ENCODE measurements at regions not wholly inside any gene's neighbourhood (a gene's known extent, or its start where the extent isn't known, plus 50 kb on each side); places are given as distances from the start of the nearest gene placed in this dataset.

DNA sequence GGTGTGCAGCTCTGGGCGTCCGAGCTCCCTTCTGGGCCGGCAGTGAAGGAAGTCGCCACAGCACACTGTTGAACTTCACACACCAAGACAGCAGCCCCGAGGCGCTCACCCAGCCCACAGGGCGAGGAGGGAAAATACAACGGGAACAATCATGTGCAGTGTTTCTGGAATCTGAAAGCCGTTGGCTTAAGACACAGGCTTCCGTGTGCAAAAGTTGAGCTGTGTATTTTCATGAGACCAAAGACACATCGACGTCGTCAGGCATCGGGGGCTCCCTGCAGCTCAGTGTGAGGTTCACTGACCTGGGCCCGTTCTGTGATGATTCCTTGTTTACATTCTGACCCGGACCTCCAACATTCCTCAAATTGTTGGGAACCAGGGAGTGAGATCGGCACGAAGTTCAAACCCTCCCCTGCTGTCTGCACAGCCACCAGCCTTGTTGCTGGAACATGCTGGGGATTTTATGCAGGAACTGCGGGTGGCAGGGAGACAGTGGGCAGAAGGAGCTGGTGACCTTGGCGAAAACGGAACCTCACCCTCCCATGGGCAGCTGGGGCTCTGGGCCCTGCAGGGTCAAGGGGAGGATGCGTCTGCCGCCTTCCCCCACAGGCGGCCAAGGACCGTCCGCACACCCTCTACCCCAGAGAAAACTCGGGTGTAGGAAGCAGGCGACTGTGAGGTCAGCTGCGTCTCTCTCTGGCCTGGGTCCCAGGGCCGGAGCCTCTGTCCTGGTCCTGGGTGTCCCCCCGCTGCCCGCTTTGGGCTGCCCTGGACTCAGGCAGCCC, 72.2 kb downstream of the METRNL start (continued):
- TF ChIP-seq TBL1XR1 (IDR thresholded peaks at IDR 0.05; ENCODE audit: low read depth, low read length), result no peak
- TF ChIP-seq, protein P1, sequence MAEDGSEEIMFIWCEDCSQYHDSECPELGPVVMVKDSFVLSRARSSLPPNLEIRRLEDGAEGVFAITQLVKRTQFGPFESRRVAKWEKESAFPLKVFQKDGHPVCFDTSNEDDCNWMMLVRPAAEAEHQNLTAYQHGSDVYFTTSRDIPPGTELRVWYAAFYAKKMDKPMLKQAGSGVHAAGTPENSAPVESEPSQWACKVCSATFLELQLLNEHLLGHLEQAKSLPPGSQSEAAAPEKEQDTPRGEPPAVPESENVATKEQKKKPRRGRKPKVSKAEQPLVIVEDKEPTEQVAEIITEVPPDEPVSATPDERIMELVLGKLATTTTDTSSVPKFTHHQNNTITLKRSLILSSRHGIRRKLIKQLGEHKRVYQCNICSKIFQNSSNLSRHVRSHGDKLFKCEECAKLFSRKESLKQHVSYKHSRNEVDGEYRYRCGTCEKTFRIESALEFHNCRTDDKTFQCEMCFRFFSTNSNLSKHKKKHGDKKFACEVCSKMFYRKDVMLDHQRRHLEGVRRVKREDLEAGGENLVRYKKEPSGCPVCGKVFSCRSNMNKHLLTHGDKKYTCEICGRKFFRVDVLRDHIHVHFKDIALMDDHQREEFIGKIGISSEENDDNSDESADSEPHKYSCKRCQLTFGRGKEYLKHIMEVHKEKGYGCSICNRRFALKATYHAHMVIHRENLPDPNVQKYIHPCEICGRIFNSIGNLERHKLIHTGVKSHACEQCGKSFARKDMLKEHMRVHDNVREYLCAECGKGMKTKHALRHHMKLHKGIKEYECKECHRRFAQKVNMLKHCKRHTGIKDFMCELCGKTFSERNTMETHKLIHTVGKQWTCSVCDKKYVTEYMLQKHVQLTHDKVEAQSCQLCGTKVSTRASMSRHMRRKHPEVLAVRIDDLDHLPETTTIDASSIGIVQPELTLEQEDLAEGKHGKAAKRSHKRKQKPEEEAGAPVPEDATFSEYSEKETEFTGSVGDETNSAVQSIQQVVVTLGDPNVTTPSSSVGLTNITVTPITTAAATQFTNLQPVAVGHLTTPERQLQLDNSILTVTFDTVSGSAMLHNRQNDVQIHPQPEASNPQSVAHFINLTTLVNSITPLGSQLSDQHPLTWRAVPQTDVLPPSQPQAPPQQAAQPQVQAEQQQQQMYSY (CRISPR knock-in tag; IDR thresholded peaks at IDR 0.05), result no peak
- TF ChIP-seq RAD21 (IDR thresholded peaks at IDR 0.05; ENCODE audit: insufficient read depth, low read depth, low read length), result no peak
- no peak for TF ChIP-seq STAT3 (IDR thresholded peaks at IDR 0.05; ENCODE audit: low read depth, low read length)
- no peak for TF ChIP-seq FOXK2 (IDR thresholded peaks at IDR 0.05)
- TF ChIP-seq SP1 (IDR thresholded peaks at IDR 0.05; ENCODE audit: low read depth, low read length), result no peak

DNA sequence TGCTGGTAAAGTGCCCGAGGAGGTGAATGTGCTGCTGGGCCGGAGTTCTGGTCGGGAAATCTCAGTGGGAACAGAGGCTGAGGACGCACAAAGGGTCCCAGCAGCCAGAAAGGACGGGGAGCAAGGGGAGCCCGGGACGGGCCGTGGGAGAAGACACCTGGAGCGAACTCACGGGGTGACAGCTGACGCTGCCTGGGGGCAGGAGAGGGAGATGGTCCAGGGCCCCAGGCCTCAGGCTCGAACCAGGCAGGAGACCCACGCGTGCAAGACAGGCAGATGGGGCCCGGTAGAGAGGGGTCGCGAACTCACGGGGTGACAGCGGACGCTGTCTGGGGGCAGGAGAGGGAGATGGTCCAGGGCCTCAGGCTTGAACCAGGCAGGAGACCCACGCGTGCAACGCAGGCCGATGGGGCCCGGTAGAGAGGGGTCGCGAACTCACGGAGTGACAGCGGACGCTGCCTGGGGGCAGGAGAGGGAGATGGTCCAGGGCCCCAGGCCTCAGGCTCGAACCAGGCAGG, 72.9 kb downstream of the METRNL start:
- Histone ChIP-seq H3K9me3 (replicated peaks; ENCODE audit: control insufficient read depth, insufficient read depth, low read length) (no peaks in the 10 kb centered on the region), H3K79me2 (ENCODE audit: control insufficient read depth, insufficient read depth, low read length) (no peaks in the 10 kb centered on the region), H2AFZ (ENCODE audit: control insufficient read depth, low read depth, low read length) (no peak overlapping the region), H3K36me3 (ENCODE audit: control insufficient read depth in 2 of 2, insufficient read depth in 2 of 2, low read length in 1 of 2) (no peaks in the 10 kb centered on the region), H3K9ac (ENCODE audit: control insufficient read depth, insufficient read depth, low read length) (no peak overlapping the region), H3K4me3 (no peak overlapping the region), H3K4me1 (ENCODE audit: control insufficient read depth, insufficient read depth, low read length) (no peaks in the 10 kb centered on the region), H4K20me1 (ENCODE audit: control insufficient read depth, insufficient read depth) (no peaks in the 10 kb centered on the region), H3K4me2 (ENCODE audit: control insufficient read depth, insufficient read depth) (no peak overlapping the region), H3K27me3 (replicated peaks in 1 of 2; ENCODE audit: control insufficient read depth in 2 of 2, insufficient read depth in 2 of 2, low read length in 1 of 2) (peaks cover 0 to 2% of the 10 kb centered on the region in 2 experiments; a peak in 2 of 4 replicates), H3K27ac (ENCODE audit: control insufficient read depth, insufficient read depth) (no peak overlapping the region)
- TF ChIP-seq, protein P2, sequence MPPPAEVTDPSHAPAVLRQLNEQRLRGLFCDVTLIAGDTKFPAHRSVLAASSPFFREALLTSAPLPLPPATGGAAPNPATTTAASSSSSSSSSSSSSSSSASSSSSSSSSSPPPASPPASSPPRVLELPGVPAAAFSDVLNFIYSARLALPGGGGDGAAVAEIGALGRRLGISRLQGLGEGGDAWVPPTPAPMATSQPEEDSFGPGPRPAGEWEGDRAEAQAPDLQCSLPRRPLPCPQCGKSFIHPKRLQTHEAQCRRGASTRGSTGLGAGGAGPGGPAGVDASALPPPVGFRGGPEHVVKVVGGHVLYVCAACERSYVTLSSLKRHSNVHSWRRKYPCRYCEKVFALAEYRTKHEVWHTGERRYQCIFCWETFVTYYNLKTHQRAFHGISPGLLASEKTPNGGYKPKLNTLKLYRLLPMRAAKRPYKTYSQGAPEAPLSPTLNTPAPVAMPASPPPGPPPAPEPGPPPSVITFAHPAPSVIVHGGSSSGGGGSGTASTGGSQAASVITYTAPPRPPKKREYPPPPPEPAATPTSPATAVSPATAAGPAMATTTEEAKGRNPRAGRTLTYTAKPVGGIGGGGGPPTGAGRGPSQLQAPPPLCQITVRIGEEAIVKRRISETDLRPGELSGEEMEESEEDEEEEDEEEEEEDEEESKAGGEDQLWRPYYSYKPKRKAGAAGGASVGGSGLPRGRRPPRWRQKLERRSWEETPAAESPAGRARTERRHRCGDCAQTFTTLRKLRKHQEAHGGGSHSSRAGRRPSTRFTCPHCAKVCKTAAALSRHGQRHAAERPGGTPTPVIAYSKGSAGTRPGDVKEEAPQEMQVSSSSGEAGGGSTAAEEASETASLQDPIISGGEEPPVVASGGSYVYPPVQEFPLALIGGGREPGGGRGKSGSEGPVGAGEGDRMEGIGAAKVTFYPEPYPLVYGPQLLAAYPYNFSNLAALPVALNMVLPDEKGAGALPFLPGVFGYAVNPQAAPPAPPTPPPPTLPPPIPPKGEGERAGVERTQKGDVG (CRISPR knock-in tag; IDR thresholded peaks at IDR 0.05), result no peak
- no peak for TF ChIP-seq CBX3 (IDR thresholded peaks at IDR 0.05; ENCODE audit: borderline replicate concordance, low read depth)
- intact Hi-C loops (cut with micrococcal nuclease; ENCODE audit: unreplicated experiment), result no loop called here
- ChIA-PET SMC1A (ENCODE audit: uncharacterized antibody, unreplicated experiment) (no interaction called here), CTCF (no interaction called here), RAD21 (ENCODE audit: unreplicated experiment) (no interaction called here), POLR2A (no interaction called here)
- ATAC-seq, result no peak
- in situ Hi-C loops (cut with MboI), result no loop called here
- BruUV-seq (replicated peaks), result no TSS peak
- DNase-seq (ENCODE audit: low read depth, low spot score), result no peak
- 54% methylated on average over 13 of the region's 31 CpGs for WGBS (ENCODE audit: insufficient coverage, insufficient replicate concordance, low lambda C conversion rate, missing lambda C conversion rate)
- FAIRE-seq, result no peak

All from GM12878 (cell line).